ENCODE measurements at regions not wholly inside any gene's neighbourhood (a gene's known extent, or its start where the extent isn't known, plus 50 kb on each side); places are given as distances from the start of the nearest gene placed in this dataset.

GRCh38 chr7:51689547-51689946 is 372.9 kb upstream of the COBL start:
- TF ChIP-seq, protein P1, sequence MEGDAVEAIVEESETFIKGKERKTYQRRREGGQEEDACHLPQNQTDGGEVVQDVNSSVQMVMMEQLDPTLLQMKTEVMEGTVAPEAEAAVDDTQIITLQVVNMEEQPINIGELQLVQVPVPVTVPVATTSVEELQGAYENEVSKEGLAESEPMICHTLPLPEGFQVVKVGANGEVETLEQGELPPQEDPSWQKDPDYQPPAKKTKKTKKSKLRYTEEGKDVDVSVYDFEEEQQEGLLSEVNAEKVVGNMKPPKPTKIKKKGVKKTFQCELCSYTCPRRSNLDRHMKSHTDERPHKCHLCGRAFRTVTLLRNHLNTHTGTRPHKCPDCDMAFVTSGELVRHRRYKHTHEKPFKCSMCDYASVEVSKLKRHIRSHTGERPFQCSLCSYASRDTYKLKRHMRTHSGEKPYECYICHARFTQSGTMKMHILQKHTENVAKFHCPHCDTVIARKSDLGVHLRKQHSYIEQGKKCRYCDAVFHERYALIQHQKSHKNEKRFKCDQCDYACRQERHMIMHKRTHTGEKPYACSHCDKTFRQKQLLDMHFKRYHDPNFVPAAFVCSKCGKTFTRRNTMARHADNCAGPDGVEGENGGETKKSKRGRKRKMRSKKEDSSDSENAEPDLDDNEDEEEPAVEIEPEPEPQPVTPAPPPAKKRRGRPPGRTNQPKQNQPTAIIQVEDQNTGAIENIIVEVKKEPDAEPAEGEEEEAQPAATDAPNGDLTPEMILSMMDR (IDR thresholded peaks at IDR 0.05): no peak
- TF ChIP-seq POLR2A (IDR thresholded peaks at IDR 0.05): no peak

Measured in thyroid gland (tissue), 4 donors.